ENCODE measurements at regions not wholly inside any gene's neighbourhood (a gene's known extent, or its start where the extent isn't known, plus 50 kb on each side); places are given as distances from the start of the nearest gene placed in this dataset.

DNA sequence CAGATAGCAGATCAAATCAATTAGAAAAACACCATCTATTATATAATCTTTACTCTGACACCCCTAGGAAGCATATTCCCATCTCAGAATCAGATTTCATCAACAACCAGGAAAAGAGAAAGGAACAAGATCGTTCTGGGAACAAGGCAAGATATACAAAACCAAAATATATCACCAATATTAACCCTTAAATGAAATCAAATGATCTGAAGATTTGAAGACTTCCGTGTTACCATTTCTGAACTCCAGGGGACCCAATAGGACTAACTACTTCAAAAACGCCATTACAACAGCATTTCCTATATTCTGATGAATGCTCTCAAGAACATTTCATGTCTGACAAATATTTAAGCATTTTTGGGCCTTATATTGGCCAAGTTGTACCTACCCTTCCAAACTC lies 624.2 kb upstream of the ZFHX3 start:
- TF ChIP-seq, protein P1, sequence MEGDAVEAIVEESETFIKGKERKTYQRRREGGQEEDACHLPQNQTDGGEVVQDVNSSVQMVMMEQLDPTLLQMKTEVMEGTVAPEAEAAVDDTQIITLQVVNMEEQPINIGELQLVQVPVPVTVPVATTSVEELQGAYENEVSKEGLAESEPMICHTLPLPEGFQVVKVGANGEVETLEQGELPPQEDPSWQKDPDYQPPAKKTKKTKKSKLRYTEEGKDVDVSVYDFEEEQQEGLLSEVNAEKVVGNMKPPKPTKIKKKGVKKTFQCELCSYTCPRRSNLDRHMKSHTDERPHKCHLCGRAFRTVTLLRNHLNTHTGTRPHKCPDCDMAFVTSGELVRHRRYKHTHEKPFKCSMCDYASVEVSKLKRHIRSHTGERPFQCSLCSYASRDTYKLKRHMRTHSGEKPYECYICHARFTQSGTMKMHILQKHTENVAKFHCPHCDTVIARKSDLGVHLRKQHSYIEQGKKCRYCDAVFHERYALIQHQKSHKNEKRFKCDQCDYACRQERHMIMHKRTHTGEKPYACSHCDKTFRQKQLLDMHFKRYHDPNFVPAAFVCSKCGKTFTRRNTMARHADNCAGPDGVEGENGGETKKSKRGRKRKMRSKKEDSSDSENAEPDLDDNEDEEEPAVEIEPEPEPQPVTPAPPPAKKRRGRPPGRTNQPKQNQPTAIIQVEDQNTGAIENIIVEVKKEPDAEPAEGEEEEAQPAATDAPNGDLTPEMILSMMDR (IDR thresholded peaks at IDR 0.05; ENCODE audit: poor library complexity): no peak
- TF ChIP-seq EZH2phosphoT487 (IDR thresholded peaks at IDR 0.05; ENCODE audit: low read depth, severe bottlenecking, unreplicated experiment) (no peak), EZH2 (IDR thresholded peaks at IDR 0.05; ENCODE audit: borderline replicate concordance) (no peak)
